ENCODE measurements at regions not wholly inside any gene's neighbourhood (a gene's known extent, or its start where the extent isn't known, plus 50 kb on each side); places are given as distances from the start of the nearest gene placed in this dataset.
"Not testable (repeated sequence)": the region's sequence is repeated elsewhere in the genome, so short reads cannot be mapped to it uniquely, and the experiment has no call there.

- no peaks in the 10 kb centered on the region for H3K27me3 ChIP-seq (ENCODE audit: control insufficient read depth, insufficient read depth, low read length, poor library complexity, severe bottlenecking)
- peaks cover 49% of the 10 kb centered on the region for H3K9me3 ChIP-seq (ENCODE audit: control insufficient read depth, low read length)
- H3K9ac ChIP-seq (ENCODE audit: extremely low read depth, low read length, poor library complexity, severe bottlenecking), result no peak overlapping the region
- H3K27ac Mint-ChIP-seq, result no peak overlapping the region
- TF ChIP-seq, protein P1, sequence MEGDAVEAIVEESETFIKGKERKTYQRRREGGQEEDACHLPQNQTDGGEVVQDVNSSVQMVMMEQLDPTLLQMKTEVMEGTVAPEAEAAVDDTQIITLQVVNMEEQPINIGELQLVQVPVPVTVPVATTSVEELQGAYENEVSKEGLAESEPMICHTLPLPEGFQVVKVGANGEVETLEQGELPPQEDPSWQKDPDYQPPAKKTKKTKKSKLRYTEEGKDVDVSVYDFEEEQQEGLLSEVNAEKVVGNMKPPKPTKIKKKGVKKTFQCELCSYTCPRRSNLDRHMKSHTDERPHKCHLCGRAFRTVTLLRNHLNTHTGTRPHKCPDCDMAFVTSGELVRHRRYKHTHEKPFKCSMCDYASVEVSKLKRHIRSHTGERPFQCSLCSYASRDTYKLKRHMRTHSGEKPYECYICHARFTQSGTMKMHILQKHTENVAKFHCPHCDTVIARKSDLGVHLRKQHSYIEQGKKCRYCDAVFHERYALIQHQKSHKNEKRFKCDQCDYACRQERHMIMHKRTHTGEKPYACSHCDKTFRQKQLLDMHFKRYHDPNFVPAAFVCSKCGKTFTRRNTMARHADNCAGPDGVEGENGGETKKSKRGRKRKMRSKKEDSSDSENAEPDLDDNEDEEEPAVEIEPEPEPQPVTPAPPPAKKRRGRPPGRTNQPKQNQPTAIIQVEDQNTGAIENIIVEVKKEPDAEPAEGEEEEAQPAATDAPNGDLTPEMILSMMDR (conservative IDR thresholded peaks at IDR 0.05), result no peak
- H3K4me3 Mint-ChIP-seq, result no peak overlapping the region
- H3K4me3 ChIP-seq (ENCODE audit: low read length), result no peak overlapping the region
- H3K27ac ChIP-seq (ENCODE audit: low read depth, low read length), result no peak overlapping the region
- H3K36me3 Mint-ChIP-seq (ENCODE audit: low read depth), result no peaks in the 10 kb centered on the region
- H3K4me1 Mint-ChIP-seq, result no peaks in the 10 kb centered on the region
- peaks cover 2% of the 10 kb centered on the region for H3K9me3 Mint-ChIP-seq
- no peak for DNase-seq
- no peaks in the 10 kb centered on the region for H3K27me3 Mint-ChIP-seq (ENCODE audit: insufficient read depth)
- H3K4me1 ChIP-seq (ENCODE audit: control insufficient read depth, insufficient read depth, low read length), result no peaks in the 10 kb centered on the region
- H3K36me3 ChIP-seq (ENCODE audit: control insufficient read depth, insufficient read depth, low read length), result no peaks in the 10 kb centered on the region
Measured at GRCh38 chr3:759106-759505, 333.7 kb upstream of the CNTN6 start.

DNA sequence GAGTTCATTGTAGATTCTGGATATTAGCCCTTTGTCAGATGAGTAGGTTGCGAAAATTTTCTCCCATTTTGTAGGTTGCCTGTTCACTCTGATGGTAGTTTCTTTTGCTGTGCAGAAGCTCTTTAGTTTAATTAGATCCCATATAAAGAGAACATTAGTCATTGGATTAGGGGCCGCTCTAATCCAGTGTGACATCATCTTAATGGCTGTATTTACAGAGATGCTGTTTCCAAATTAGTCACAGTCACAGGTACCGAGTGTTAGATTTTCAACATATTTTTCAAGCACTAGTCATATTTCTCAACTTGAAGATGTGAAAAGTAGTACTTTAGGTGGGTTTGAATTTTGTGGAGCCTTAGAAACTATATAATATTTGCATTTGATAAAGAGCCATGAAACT lies 319.4 kb upstream of the CNTN6 start:
- DNase-seq; H3K27me3 Mint-ChIP-seq (ENCODE audit: insufficient read depth); H3K27me3 ChIP-seq (ENCODE audit: control insufficient read depth, insufficient read depth, low read length, poor library complexity, severe bottlenecking); H3K9ac ChIP-seq (ENCODE audit: extremely low read depth, low read length, poor library complexity, severe bottlenecking); H3K4me3 Mint-ChIP-seq; H3K36me3 Mint-ChIP-seq (ENCODE audit: low read depth); H3K4me3 ChIP-seq (ENCODE audit: low read length); H3K4me1 ChIP-seq (ENCODE audit: control insufficient read depth, insufficient read depth, low read length); H3K9me3 Mint-ChIP-seq; H3K27ac Mint-ChIP-seq; H3K27ac ChIP-seq (ENCODE audit: low read depth, low read length); H3K4me1 Mint-ChIP-seq; H3K36me3 ChIP-seq (ENCODE audit: control insufficient read depth, insufficient read depth, low read length): not testable (repeated sequence)
- peaks cover 67% of the 10 kb centered on the region for H3K9me3 ChIP-seq (ENCODE audit: control insufficient read depth, low read length)
- 86 to 94% methylated on average over 1 of the region's 3 CpGs for WGBS, 2 experiments (ENCODE audit: insufficient coverage in 1 of 2, insufficient read length in 1 of 2)

DNA sequence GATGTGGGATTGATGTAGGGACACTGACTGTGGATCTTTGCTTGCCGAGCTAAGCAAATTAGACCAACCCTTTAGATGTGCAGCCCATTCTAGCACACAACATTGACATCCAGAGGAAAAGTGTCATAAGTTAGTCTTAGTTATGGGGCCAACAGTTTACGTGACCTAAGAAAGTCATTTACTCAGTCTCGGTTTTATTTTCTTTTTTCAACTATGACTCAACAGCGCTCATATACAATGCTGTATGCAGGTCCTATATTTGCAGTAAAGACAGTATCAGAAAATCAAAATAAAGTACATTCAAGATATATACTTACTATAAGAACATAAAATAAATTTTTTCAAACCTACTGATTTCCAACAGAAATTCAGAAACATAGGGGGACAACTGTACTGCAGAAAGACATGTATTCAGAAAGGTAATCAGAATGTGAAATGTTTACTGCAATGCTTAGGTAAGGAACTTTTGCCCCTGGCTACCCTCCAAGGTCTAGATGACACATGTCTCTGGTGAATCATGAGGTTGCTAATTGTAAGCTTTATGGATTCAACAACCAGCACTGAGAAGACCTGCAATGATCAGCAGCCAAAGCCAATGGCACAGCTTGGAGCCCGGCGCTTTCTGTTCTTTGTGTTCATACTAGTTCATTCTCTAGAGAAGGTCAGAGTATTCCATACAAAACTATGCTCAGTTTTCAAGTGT lies 317.5 kb upstream of the CNTN6 start:
- Mint-ChIP-seq H3K27ac (no peak overlapping the region), H3K4me3 (no peak overlapping the region), H3K9me3 (no peaks in the 10 kb centered on the region), H3K36me3 (ENCODE audit: low read depth) (no peaks in the 10 kb centered on the region), H3K4me1 (no peaks in the 10 kb centered on the region), H3K27me3 (ENCODE audit: insufficient read depth) (no peaks in the 10 kb centered on the region)
- no peak overlapping the region for H3K9ac ChIP-seq (ENCODE audit: extremely low read depth, low read length, poor library complexity, severe bottlenecking)
- H3K27ac ChIP-seq (ENCODE audit: low read depth, low read length), result no peak overlapping the region
- H3K4me3 ChIP-seq (ENCODE audit: low read length), result no peak overlapping the region
- WGBS, 2 experiments (ENCODE audit: insufficient coverage in 1 of 2, insufficient read length in 1 of 2), result 85 to 96% methylated on average over 4 to 6 of the region's 6 CpGs
- no peaks in the 10 kb centered on the region for H3K36me3 ChIP-seq (ENCODE audit: control insufficient read depth, insufficient read depth, low read length)
- no peak for DNase-seq
- TF ChIP-seq, protein P1 (conservative IDR thresholded peaks at IDR 0.05), result no peak
- H3K9me3 ChIP-seq (ENCODE audit: control insufficient read depth, low read length), result peaks cover 68% of the 10 kb centered on the region
- H3K27me3 ChIP-seq (ENCODE audit: control insufficient read depth, insufficient read depth, low read length, poor library complexity, severe bottlenecking), result no peaks in the 10 kb centered on the region
- no peaks in the 10 kb centered on the region for H3K4me1 ChIP-seq (ENCODE audit: control insufficient read depth, insufficient read depth, low read length)

DNA sequence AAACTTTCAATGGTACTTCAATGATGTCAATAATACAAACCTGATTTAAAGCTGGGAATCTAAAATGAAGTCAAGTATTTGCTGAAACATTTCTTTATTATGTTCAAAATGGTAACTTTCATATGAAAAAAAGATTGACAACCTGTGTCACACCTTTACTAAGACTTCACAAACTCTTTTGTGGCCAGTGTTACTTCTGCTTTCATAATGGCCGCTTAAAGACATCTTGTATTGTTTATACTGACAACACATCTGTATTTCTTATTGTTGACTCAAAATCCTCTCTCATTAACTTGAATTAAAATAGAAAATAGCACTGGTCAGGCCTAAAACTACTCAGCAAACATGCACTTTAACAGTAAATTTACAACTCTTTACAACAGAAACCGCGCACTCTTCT lies 312.3 kb upstream of the CNTN6 start:
- no peak overlapping the region for H3K9ac ChIP-seq (ENCODE audit: extremely low read depth, low read length, poor library complexity, severe bottlenecking)
- H3K4me1 ChIP-seq (ENCODE audit: control insufficient read depth, insufficient read depth, low read length), result no peaks in the 10 kb centered on the region
- H3K4me1 Mint-ChIP-seq, result no peaks in the 10 kb centered on the region
- H3K27ac Mint-ChIP-seq, result no peak overlapping the region
- no peak for DNase-seq
- H3K9me3 Mint-ChIP-seq, result no peaks in the 10 kb centered on the region
- TF ChIP-seq, protein P1 (conservative IDR thresholded peaks at IDR 0.05), result no peak
- no peaks in the 10 kb centered on the region for H3K36me3 Mint-ChIP-seq (ENCODE audit: low read depth)
- no peaks in the 10 kb centered on the region for H3K27me3 ChIP-seq (ENCODE audit: control insufficient read depth, insufficient read depth, low read length, poor library complexity, severe bottlenecking)
- H3K36me3 ChIP-seq (ENCODE audit: control insufficient read depth, insufficient read depth, low read length), result no peaks in the 10 kb centered on the region
- no peak overlapping the region for H3K4me3 ChIP-seq (ENCODE audit: low read length)
- H3K4me3 Mint-ChIP-seq, result no peak overlapping the region
- WGBS, 2 experiments (ENCODE audit: insufficient coverage in 1 of 2, insufficient read length in 1 of 2), result 91 to 93% methylated on average over 3 of the region's 3 CpGs
- peaks cover 51% of the 10 kb centered on the region for H3K9me3 ChIP-seq (ENCODE audit: control insufficient read depth, low read length)
- H3K27me3 Mint-ChIP-seq (ENCODE audit: insufficient read depth), result no peaks in the 10 kb centered on the region
- no peak overlapping the region for H3K27ac ChIP-seq (ENCODE audit: low read depth, low read length)
